ENCODE measurements at regions not wholly inside any gene's neighbourhood (a gene's known extent, or its start where the extent isn't known, plus 50 kb on each side); places are given as distances from the start of the nearest gene placed in this dataset.

- DNase-seq (ENCODE audit: low read depth): no peak
- no peak for TF ChIP-seq CTCF (IDR thresholded peaks at IDR 0.05; ENCODE audit: control insufficient read depth, insufficient read depth, low read depth, low read length, missing control alignments)
- no peak overlapping the region for H3K4me3 ChIP-seq (ENCODE audit: control insufficient read depth, low read depth, low read length)
Observed at GRCh38 chr5:146952168-146952567, 73.6 kb upstream of the PPP2R2B start.

- no peak overlapping the region for H3K4me3 ChIP-seq (ENCODE audit: control insufficient read depth, low read depth, low read length)
- no peak for DNase-seq (ENCODE audit: low read depth)
- TF ChIP-seq CTCF (IDR thresholded peaks at IDR 0.05; ENCODE audit: control insufficient read depth, insufficient read depth, low read depth, low read length, missing control alignments): no peak
Observed at GRCh38 chr5:146956217-146956616, 77.7 kb upstream of the PPP2R2B start.

DNA sequence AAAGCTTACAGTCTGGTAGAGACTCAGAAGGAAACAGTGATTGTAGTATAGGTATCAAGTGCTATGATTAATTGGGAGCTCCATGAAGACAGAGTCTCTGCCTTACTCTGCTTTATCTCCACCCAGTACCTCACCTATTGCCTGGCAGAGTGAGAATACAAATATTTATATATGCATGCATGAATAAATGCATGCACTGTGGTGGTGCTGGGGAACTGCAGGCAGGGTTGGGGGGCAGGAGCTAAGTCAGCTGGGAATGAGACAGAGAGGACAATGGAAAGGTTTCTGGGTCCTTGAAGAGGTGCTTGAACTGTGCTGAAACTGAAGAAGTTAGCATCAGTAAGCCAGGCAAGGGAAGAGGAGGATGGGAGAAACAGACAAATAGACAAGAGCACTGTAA is 80.8 kb upstream of the PPP2R2B start:
- no peak for TF ChIP-seq CTCF (IDR thresholded peaks at IDR 0.05; ENCODE audit: control insufficient read depth, insufficient read depth, low read depth, low read length, missing control alignments)

DNA sequence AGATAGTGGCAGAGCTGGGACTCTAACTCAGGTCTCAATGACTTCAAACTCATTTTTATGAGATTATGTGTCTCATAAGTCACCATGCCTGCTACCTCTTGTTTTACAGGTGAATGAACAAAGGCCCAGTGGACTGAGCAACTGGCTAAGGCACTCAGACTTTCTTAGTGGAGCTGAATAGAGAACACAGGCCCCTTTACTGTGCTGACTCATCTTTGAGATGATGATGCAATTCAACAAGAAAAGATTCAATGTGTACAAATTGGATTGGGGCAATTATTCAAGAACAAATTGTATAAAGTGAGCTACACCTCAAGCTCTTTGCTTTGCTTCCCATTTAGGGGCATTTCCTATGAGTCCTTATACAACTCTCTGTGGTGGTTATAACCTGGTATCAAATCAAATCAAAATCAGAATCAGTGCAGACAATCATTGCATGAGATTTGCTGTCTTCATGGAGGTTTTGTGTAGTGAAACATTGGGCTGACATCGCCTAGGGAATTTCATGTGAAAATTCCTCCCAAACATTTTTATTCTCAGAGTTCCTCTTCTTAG is 84.3 kb upstream of the PPP2R2B start:
- no peak overlapping the region for H3K4me3 ChIP-seq (ENCODE audit: control insufficient read depth, low read depth, low read length)
- TF ChIP-seq CTCF (IDR thresholded peaks at IDR 0.05; ENCODE audit: control insufficient read depth, insufficient read depth, low read depth, low read length, missing control alignments): no peak
- DNase-seq (ENCODE audit: low read depth): peak; percentile 25

More for the DNA sequence above, 80.8 kb upstream of the PPP2R2B start:
- no peak for DNase-seq (ENCODE audit: low read depth)
- no peak overlapping the region for H3K4me3 ChIP-seq (ENCODE audit: control insufficient read depth, low read depth, low read length)

- DNase-seq (ENCODE audit: low read depth): peak; percentile 33
- peak; percentile 73 for TF ChIP-seq CTCF (IDR thresholded peaks at IDR 0.05; ENCODE audit: control insufficient read depth, insufficient read depth, low read depth, low read length, missing control alignments)
- no peak overlapping the region for H3K4me3 ChIP-seq (ENCODE audit: control insufficient read depth, low read depth, low read length)
Observed at GRCh38 chr5:146965761-146966659, 87.5 kb upstream of the PPP2R2B start.

DNA sequence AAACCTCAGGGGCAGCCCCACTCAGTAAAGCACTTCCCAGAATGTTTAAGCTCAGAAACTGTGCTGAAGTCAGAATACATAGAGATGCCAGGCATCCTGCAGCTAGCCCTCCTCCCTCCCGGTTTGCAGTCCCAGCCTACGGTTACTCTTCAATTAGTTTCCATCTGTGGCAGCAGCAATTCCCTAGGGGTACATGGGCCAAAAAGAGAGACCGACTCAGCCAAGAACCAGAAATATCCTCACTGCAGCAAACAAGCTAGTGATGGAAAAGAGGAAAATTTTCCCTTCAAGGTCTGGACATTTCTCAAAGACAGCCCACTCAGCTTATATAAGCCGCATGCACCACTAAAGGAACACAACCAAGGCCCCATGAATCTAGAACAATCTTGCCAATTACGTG is 89.1 kb upstream of the PPP2R2B start:
- DNase-seq (ENCODE audit: low read depth): no peak
- no peak overlapping the region for H3K4me3 ChIP-seq (ENCODE audit: control insufficient read depth, low read depth, low read length)
- no peak for TF ChIP-seq CTCF (IDR thresholded peaks at IDR 0.05; ENCODE audit: control insufficient read depth, insufficient read depth, low read depth, low read length, missing control alignments)
